ENCODE measurements at regions not wholly inside any gene's neighbourhood (a gene's known extent, or its start where the extent isn't known, plus 50 kb on each side); places are given as distances from the start of the nearest gene placed in this dataset.

DNA sequence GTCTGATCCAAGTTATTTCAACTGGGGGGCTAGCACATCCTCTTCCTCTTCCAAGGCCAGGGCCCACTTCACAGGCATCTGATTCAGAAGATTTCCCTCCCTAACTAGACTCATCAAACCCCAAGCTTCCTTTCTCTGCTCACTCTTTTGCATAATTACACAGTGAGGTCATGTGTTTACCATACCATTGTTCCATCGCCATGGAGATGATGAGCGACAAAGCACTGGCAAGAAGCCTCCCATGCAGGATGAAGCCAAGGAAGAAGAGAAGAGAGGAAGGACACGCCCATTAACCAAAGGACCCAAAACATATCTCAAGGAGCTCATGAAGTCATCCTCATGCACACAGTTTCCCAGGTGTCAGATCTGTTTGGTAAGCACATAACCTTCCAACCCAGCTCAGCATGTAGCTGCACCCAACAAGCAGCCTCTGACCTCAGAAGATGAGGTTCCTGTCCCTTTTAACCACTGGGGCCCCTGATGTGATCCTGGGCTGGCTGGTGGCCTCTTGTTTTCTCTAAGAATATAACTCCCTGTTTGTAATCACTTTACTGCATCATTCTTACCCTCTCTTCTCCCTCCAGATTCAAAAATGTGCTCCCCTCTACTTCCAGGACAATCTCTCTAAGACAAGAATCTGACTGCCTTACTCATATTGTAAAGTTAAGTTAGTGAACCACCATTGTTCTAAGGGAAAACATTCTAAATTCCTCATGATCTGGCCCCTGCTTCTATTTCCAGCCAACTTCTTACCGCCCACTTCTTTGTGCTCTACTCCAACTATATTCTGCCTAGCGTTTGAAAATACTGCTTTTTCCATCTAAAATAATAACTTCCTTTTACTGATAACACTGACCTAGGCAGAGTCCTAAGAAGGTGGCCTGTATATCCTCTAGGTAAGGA is 190.1 kb downstream of the TTC32 start:
- TF ChIP-seq, protein P1, sequence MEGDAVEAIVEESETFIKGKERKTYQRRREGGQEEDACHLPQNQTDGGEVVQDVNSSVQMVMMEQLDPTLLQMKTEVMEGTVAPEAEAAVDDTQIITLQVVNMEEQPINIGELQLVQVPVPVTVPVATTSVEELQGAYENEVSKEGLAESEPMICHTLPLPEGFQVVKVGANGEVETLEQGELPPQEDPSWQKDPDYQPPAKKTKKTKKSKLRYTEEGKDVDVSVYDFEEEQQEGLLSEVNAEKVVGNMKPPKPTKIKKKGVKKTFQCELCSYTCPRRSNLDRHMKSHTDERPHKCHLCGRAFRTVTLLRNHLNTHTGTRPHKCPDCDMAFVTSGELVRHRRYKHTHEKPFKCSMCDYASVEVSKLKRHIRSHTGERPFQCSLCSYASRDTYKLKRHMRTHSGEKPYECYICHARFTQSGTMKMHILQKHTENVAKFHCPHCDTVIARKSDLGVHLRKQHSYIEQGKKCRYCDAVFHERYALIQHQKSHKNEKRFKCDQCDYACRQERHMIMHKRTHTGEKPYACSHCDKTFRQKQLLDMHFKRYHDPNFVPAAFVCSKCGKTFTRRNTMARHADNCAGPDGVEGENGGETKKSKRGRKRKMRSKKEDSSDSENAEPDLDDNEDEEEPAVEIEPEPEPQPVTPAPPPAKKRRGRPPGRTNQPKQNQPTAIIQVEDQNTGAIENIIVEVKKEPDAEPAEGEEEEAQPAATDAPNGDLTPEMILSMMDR (conservative IDR thresholded peaks at IDR 0.05; ENCODE audit: low read depth, low read length): no peak
- TF ChIP-seq EZH2 (IDR thresholded peaks at IDR 0.05; ENCODE audit: borderline replicate concordance, low read depth, low read length, poor library complexity, severe bottlenecking): no peak
